ENCODE measurements at regions not wholly inside any gene's neighbourhood (a gene's known extent, or its start where the extent isn't known, plus 50 kb on each side); places are given as distances from the start of the nearest gene placed in this dataset.

DNA sequence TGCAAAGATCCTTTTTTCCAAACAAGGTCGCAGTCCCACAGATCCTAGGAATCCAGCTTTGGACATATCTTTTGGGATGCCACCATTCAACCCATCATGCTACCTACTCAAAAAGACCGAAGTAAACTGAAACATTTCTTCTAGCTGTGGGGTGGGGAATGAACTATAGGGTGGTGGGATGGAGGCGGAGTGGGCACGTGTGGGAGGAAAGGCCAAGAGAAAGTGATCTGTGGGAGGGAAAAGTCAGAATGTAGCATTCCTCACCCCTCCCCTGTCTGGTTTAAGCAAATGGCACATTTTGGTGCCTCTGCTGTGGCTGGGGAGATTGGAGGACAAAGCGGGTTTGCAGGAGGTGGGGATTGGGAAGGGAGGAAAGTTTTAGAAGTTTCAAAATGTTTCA, 59.2 kb upstream of the IL17B start:
- peaks cover 11 to 58% (median 53%) of the 10 kb centered on the region in 4 donors for H3K4me1 ChIP-seq
- H3K9me3 ChIP-seq: peaks cover 0 to 5% (median 0%) of the 10 kb centered on the region in 4 donors
- no peak for DNase-seq (ENCODE audit: extremely low spot score)
- H3K27me3 ChIP-seq: no peaks in the 10 kb centered on the region
- intact Hi-C loops (cut with DNase I): no loop called here
- no peak overlapping the region for H3K27ac ChIP-seq (replicated peaks in 1 of 4)
- H3K4me3 ChIP-seq: no peak overlapping the region
- no peaks in the 10 kb centered on the region for H3K36me3 ChIP-seq
- no peak for TF ChIP-seq POLR2AphosphoS5 (IDR thresholded peaks at IDR 0.05)
- no peak for TF ChIP-seq CTCF (IDR thresholded peaks at IDR 0.05)
- TF ChIP-seq EP300 (IDR thresholded peaks at IDR 0.05): no peak
- no peak for TF ChIP-seq POLR2A (IDR thresholded peaks at IDR 0.05; ENCODE audit: low read depth)
- WGBS: 92% methylated on average over 5 of the region's 5 CpGs

DNA sequence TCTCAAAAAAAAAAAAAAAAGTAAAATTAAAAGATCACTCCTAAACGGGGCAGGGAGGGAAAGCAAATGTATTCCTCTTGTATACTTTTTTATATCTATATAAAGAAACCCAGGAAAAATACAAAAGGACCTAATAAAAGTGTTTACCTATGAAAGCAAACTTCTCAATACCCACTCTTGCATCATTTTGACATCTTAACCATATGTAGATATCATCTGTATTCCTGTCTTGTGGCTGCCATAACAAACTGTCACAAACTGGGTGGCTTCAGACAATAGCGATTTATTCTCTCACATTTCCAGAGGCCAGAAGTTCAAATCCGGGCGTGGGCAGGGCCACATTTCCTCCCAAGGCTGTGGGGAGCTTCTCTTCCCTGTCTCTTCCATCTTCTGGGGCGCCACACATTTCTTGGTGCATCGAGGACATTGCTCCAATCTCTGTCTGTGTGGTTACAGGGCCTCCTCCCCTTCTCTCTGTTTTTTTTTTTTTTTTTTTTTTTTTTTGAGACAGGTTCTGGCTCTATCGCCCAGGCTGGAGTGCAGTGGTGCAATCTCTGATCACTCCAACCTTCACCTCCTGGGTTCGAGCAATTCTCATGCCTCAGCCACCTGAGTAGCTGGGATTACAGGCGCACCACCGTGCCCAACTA, 58.4 kb upstream of the IL17B start:
- TF ChIP-seq EP300 (IDR thresholded peaks at IDR 0.05) (no peak), CTCF (IDR thresholded peaks at IDR 0.05) (no peak), POLR2AphosphoS5 (IDR thresholded peaks at IDR 0.05) (no peak), POLR2A (IDR thresholded peaks at IDR 0.05; ENCODE audit: low read depth) (no peak)
- Histone ChIP-seq H3K9me3 (peaks cover 0 to 5% (median 0%) of the 10 kb centered on the region in 4 donors), H3K4me1 (peaks cover 4 to 51% (median 45%) of the 10 kb centered on the region in 4 donors), H3K27ac (replicated peaks in 1 of 4) (no peak overlapping the region), H3K27me3 (no peaks in the 10 kb centered on the region), H3K4me3 (no peak overlapping the region), H3K36me3 (no peaks in the 10 kb centered on the region)
- intact Hi-C loops (cut with DNase I): no loop called here
- no peak for DNase-seq (ENCODE audit: extremely low spot score)
- 64% methylated on average over 10 of the region's 10 CpGs for WGBS

GRCh38 chr5:149435660-149436059, 56.6 kb upstream of the IL17B start:
- TF ChIP-seq CTCF (IDR thresholded peaks at IDR 0.05): no peak
- no peak for TF ChIP-seq POLR2AphosphoS5 (IDR thresholded peaks at IDR 0.05)
- no peak for TF ChIP-seq POLR2A (IDR thresholded peaks at IDR 0.05; ENCODE audit: low read depth)
- no peak for TF ChIP-seq EP300 (IDR thresholded peaks at IDR 0.05)
- H3K9me3 ChIP-seq: peaks cover 0 to 5% (median 0%) of the 10 kb centered on the region in 4 donors
- intact Hi-C loops (cut with DNase I): loop anchor here (2.0 kb wide), 1 partner anchor 55 kb away; no protein-coding TSS in a partner anchor
- peak overlapping the region; percentile 65 to 98 (median 96) for H3K27ac ChIP-seq (replicated peaks in 1 of 4)
- no peak for DNase-seq (ENCODE audit: extremely low spot score)
- H3K36me3 ChIP-seq: peaks cover 0 to 2% (median 0%) of the 10 kb centered on the region in 4 donors
- H3K27me3 ChIP-seq: no peaks in the 10 kb centered on the region
- H3K4me1 ChIP-seq: peaks cover 4 to 45% (median 40%) of the 10 kb centered on the region in 4 donors
- H3K4me3 ChIP-seq: no peak overlapping the region

DNA sequence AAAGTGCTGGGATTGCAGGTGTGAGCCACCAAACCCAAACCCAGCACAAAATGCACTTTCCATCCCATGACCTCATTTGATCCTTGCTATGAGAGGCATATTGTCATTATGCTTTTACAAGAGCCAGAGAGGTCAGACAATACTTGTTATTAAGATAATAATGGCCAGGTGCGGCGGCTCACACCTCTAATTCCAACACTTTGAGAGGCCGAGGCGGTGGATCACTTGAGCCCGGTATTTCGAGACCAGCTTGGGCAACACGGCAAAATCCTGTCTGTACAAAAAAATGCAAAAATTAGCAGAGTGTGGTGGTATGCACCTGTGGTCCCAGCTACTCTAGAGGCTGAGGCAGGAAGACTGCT, 55.9 kb upstream of the IL17B start:
- TF ChIP-seq POLR2A (IDR thresholded peaks at IDR 0.05; ENCODE audit: low read depth): no peak
- no peak for TF ChIP-seq POLR2AphosphoS5 (IDR thresholded peaks at IDR 0.05)
- no peak for TF ChIP-seq CTCF (IDR thresholded peaks at IDR 0.05)
- no peak for TF ChIP-seq EP300 (IDR thresholded peaks at IDR 0.05)
- Histone ChIP-seq H3K4me1 (peaks cover 11 to 49% (median 41%) of the 10 kb centered on the region in 4 donors), H3K9me3 (peaks cover 0 to 5% (median 0%) of the 10 kb centered on the region in 4 donors), H3K36me3 (peaks cover 0 to 9% (median 2%) of the 10 kb centered on the region in 4 donors), H3K27ac (replicated peaks in 1 of 4) (peak overlapping the region; percentile 94 to 98 (median 96)), H3K4me3 (no peak overlapping the region), H3K27me3 (no peaks in the 10 kb centered on the region)
- intact Hi-C loops (cut with DNase I): loop anchor here (2.0 kb wide), 1 partner anchor 54 kb away; no protein-coding TSS in a partner anchor
- no peak for DNase-seq (ENCODE audit: extremely low spot score)
- WGBS: 91% methylated on average over 7 of the region's 7 CpGs
